GM23338 (cell line): ENCODE measurements at regions not wholly inside any gene's neighbourhood (a gene's known extent, or its start where the extent isn't known, plus 50 kb on each side); places are given as distances from the start of the nearest gene placed in this dataset.

Source experiments
- CREB1 ChIP-seq: fragments of 250-450 bp; sonication (Bioruptor Pico); IDR thresholded peaks from 2 replicates; pipeline ENCODE4 v1.5.0; 2020; ENCODE audit warnings: low read depth, mild to moderate bottlenecking, moderate library complexity
- EZH2 ChIP-seq: fragments of 200-600 bp; sonication (generic); IDR thresholded peaks from one replicate; pipeline ENCODE4 v1.8.0; 2017; ENCODE audit warnings: antibody characterized with exemption, mild to moderate bottlenecking, low read depth; ENCODE audit not compliant: unreplicated experiment
- EZH2phosphoT487 ChIP-seq: fragments of 200-600 bp; sonication (generic); IDR thresholded peaks from one replicate; pipeline ENCODE4 v1.8.1; 2018; ENCODE audit warnings: antibody characterized with exemption; ENCODE audit not compliant: unreplicated experiment
- JUNB ChIP-seq: IDR thresholded peaks from one replicate; pipeline ENCODE4 v1.6.1; 2016; ENCODE audit warnings: antibody characterized with exemption; ENCODE audit not compliant: unreplicated experiment
- NANOG ChIP-seq: IDR thresholded peaks from 2 replicates; pipeline ENCODE4 v1.6.1; 2016; ENCODE audit warnings: antibody characterized with exemption, borderline replicate concordance
- POLR2AphosphoS5 ChIP-seq: IDR thresholded peaks from 2 replicates; pipeline ENCODE4 v1.6.1; 2016; ENCODE audit warnings: antibody characterized with exemption, low read depth
- STAT1 ChIP-seq: IDR thresholded peaks from one replicate; pipeline ENCODE4 v1.6.1; 2016; ENCODE audit warnings: antibody characterized with exemption; ENCODE audit not compliant: unreplicated experiment
- ZNF114 ChIP-seq: fragments of 250-450 bp; sonication (Bioruptor Pico); IDR thresholded peaks from 2 replicates; pipeline ENCODE4 v1.5.0; 2020; ENCODE audit warnings: mild to moderate bottlenecking, moderate library complexity
- TF ChIP-seq, protein P1 (sequence below), 2 experiments: fragments of 200-600 bp in 1 of 2; sonication (generic) in 1 of 2; conservative IDR thresholded peaks; 2 replicates each; pipeline versions ENCODE4 v1.5.1 to v1.6.1; 2016 to 2017; ENCODE audit warnings: antibody characterized with exemption in 2 of 2, low read depth in 2 of 2, mild to moderate bottlenecking in 2 of 2, moderate library complexity in 1 of 2
- TF ChIP-seq, protein P2 (sequence below): IDR thresholded peaks from one replicate; pipeline ENCODE4 v1.6.1; 2018; ENCODE audit warnings: antibody characterized with exemption; ENCODE audit not compliant: unreplicated experiment
- TF ChIP-seq, protein P3 (sequence below): fragments of 250-450 bp; sonication (Bioruptor Pico); IDR thresholded peaks from 2 replicates; pipeline ENCODE4 v1.5.0; 2020; ENCODE audit warnings: mild to moderate bottlenecking, moderate library complexity

DNA sequence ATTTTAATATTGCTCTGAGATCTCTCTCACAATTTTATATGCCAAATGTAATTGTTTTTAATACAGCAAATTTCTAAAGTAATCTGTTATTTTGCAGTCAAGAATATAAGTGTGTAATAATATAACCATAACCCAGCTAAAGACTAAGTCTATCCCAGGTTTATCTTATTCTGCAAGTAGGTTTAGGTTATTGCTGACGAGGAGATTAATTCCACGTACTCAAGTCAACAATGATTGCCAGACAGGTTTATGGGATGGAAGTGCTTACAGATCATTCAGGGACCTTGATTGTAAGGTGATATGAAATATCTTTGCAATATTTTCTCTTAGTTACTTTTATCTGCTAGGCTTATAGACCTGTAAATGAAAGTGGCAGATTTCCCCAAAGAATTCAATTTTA, 698.3 kb downstream of the HDGFL1 start:
- TF ChIP-seq, protein P1, sequence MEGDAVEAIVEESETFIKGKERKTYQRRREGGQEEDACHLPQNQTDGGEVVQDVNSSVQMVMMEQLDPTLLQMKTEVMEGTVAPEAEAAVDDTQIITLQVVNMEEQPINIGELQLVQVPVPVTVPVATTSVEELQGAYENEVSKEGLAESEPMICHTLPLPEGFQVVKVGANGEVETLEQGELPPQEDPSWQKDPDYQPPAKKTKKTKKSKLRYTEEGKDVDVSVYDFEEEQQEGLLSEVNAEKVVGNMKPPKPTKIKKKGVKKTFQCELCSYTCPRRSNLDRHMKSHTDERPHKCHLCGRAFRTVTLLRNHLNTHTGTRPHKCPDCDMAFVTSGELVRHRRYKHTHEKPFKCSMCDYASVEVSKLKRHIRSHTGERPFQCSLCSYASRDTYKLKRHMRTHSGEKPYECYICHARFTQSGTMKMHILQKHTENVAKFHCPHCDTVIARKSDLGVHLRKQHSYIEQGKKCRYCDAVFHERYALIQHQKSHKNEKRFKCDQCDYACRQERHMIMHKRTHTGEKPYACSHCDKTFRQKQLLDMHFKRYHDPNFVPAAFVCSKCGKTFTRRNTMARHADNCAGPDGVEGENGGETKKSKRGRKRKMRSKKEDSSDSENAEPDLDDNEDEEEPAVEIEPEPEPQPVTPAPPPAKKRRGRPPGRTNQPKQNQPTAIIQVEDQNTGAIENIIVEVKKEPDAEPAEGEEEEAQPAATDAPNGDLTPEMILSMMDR (conservative IDR thresholded peaks at IDR 0.05; ENCODE audit: low read depth in 2 of 2) = no peak
- no peak for TF ChIP-seq CREB1 (CRISPR knock-in tag)
- TF ChIP-seq, protein P2, sequence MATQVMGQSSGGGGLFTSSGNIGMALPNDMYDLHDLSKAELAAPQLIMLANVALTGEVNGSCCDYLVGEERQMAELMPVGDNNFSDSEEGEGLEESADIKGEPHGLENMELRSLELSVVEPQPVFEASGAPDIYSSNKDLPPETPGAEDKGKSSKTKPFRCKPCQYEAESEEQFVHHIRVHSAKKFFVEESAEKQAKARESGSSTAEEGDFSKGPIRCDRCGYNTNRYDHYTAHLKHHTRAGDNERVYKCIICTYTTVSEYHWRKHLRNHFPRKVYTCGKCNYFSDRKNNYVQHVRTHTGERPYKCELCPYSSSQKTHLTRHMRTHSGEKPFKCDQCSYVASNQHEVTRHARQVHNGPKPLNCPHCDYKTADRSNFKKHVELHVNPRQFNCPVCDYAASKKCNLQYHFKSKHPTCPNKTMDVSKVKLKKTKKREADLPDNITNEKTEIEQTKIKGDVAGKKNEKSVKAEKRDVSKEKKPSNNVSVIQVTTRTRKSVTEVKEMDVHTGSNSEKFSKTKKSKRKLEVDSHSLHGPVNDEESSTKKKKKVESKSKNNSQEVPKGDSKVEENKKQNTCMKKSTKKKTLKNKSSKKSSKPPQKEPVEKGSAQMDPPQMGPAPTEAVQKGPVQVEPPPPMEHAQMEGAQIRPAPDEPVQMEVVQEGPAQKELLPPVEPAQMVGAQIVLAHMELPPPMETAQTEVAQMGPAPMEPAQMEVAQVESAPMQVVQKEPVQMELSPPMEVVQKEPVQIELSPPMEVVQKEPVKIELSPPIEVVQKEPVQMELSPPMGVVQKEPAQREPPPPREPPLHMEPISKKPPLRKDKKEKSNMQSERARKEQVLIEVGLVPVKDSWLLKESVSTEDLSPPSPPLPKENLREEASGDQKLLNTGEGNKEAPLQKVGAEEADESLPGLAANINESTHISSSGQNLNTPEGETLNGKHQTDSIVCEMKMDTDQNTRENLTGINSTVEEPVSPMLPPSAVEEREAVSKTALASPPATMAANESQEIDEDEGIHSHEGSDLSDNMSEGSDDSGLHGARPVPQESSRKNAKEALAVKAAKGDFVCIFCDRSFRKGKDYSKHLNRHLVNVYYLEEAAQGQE = no peak
- no peak for TF ChIP-seq EZH2
- no peak for TF ChIP-seq JUNB
- no peak for TF ChIP-seq STAT1
- no peak for TF ChIP-seq POLR2AphosphoS5
- TF ChIP-seq EZH2phosphoT487 = no peak
- no peak for TF ChIP-seq ZNF114 (CRISPR knock-in tag)
- TF ChIP-seq, protein P3, sequence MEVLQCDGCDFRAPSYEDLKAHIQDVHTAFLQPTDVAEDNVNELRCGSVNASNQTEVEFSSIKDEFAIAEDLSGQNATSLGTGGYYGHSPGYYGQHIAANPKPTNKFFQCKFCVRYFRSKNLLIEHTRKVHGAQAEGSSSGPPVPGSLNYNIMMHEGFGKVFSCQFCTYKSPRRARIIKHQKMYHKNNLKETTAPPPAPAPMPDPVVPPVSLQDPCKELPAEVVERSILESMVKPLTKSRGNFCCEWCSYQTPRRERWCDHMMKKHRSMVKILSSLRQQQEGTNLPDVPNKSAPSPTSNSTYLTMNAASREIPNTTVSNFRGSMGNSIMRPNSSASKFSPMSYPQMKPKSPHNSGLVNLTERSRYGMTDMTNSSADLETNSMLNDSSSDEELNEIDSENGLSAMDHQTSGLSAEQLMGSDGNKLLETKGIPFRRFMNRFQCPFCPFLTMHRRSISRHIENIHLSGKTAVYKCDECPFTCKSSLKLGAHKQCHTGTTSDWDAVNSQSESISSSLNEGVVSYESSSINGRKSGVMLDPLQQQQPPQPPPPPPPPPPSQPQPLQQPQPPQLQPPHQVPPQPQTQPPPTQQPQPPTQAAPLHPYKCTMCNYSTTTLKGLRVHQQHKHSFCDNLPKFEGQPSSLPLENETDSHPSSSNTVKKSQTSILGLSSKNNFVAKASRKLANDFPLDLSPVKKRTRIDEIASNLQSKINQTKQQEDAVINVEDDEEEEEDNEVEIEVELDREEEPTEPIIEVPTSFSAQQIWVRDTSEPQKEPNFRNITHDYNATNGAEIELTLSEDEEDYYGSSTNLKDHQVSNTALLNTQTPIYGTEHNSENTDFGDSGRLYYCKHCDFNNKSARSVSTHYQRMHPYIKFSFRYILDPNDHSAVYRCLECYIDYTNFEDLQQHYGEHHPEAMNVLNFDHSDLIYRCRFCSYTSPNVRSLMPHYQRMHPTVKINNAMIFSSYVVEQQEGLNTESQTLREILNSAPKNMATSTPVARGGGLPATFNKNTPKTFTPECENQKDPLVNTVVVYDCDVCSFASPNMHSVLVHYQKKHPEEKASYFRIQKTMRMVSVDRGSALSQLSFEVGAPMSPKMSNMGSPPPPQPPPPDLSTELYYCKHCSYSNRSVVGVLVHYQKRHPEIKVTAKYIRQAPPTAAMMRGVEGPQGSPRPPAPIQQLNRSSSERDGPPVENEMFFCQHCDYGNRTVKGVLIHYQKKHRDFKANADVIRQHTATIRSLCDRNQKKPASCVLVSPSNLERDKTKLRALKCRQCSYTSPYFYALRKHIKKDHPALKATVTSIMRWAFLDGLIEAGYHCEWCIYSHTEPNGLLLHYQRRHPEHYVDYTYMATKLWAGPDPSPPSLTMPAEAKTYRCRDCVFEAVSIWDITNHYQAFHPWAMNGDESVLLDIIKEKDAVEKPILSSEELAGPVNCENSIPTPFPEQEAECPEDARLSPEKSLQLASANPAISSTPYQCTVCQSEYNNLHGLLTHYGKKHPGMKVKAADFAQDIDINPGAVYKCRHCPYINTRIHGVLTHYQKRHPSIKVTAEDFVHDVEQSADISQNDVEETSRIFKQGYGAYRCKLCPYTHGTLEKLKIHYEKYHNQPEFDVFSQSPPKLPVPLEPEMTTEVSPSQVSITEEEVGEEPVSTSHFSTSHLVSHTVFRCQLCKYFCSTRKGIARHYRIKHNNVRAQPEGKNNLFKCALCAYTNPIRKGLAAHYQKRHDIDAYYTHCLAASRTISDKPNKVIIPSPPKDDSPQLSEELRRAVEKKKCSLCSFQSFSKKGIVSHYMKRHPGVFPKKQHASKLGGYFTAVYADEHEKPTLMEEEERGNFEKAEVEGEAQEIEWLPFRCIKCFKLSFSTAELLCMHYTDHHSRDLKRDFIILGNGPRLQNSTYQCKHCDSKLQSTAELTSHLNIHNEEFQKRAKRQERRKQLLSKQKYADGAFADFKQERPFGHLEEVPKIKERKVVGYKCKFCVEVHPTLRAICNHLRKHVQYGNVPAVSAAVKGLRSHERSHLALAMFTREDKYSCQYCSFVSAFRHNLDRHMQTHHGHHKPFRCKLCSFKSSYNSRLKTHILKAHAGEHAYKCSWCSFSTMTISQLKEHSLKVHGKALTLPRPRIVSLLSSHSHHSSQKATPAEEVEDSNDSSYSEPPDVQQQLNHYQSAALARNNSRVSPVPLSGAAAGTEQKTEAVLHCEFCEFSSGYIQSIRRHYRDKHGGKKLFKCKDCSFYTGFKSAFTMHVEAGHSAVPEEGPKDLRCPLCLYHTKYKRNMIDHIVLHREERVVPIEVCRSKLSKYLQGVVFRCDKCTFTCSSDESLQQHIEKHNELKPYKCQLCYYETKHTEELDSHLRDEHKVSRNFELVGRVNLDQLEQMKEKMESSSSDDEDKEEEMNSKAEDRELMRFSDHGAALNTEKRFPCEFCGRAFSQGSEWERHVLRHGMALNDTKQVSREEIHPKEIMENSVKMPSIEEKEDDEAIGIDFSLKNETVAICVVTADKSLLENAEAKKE = no peak
- TF ChIP-seq NANOG = no peak
